Kidney (tissue), 13 donors: ENCODE measurements at regions not wholly inside any gene's neighbourhood (a gene's known extent, or its start where the extent isn't known, plus 50 kb on each side); places are given as distances from the start of the nearest gene placed in this dataset.
A peak's percentile ranks its signal among the peaks of the same experiment; 100 is the strongest.

Experiments
- DNase-seq, 5 donors: peaks; one replicate each; pipeline ENCODE4 v3.0.0-alpha.2; 2013 to 2020
- FAIRE-seq: peaks from 2 replicates; lab custom pipeline; 2012; peaks lifted over from hg19 to GRCh38; lab: Jason Lieb, UNC
- H3K27ac ChIP-seq, 2 donors: one replicate each; pipeline ENCODE4 v1.7.0; 2013; ENCODE audit warnings: low read depth in 2 of 2, low read length in 2 of 2, inconsistent platforms in 1 of 2
- H3K27me3 ChIP-seq: one replicate; pipeline ENCODE4 v1.7.1; 2013; ENCODE audit warnings: low read length, inconsistent platforms; ENCODE audit not compliant: control insufficient read depth, insufficient read depth
- H3K36me3 ChIP-seq, 3 donors: one replicate each; pipeline versions ENCODE4 v1.7.0 to v1.7.1; 2013; ENCODE audit warnings: low read length in 3 of 3, control low read depth in 1 of 3, inconsistent platforms in 1 of 3; ENCODE audit not compliant: insufficient read depth in 3 of 3, control insufficient read depth in 2 of 3
- H3K4me1 ChIP-seq, 3 donors: one replicate each; pipeline versions ENCODE4 v1.7.0 to v1.7.1; 2013; ENCODE audit warnings: low read length in 3 of 3, inconsistent platforms in 1 of 3, low read depth in 1 of 3; ENCODE audit not compliant: control insufficient read depth in 2 of 3, insufficient read depth in 2 of 3
- H3K4me3 ChIP-seq, 3 donors: one replicate each; pipeline versions ENCODE4 v1.7.0 to v1.8.1; 2013; ENCODE audit warnings: low read length in 3 of 3, control low read depth in 1 of 3, inconsistent platforms in 1 of 3
- H3K9ac ChIP-seq, 3 donors: one replicate each; pipeline versions ENCODE4 v1.7.0 to v1.7.1; 2013; ENCODE audit warnings: low read length in 3 of 3, control low read depth in 1 of 3, inconsistent platforms in 1 of 3
- H3K9me3 ChIP-seq, 3 donors: one replicate each; pipeline versions ENCODE4 v1.7.0 to v1.7.1; 2013; ENCODE audit warnings: low read length in 3 of 3, control low read depth in 1 of 3, inconsistent platforms in 1 of 3; ENCODE audit not compliant: control insufficient read depth in 2 of 3, insufficient read depth in 1 of 3
- CTCF ChIP-seq: IDR thresholded peaks from 3 replicates; pipeline ENCODE4 v1.5.1; 2012; ENCODE audit warnings: mild to moderate bottlenecking, moderate library complexity, borderline replicate concordance; ENCODE audit not compliant: insufficient read depth; ENCODE audit errors: extremely low read depth
- intact Hi-C: fragments of 100-400 bp; cut with DNase I; formaldehyde crosslinking; loops from one replicate; pipeline ENCODE4 v1.11.1; 2022
- donor health status: control.
- donor health status: control.
- donor health status: control.
- donor health status: control.
- donor health status: control.
- donor health status: DM: yes; HTN: yes; CAD: no.
- donor health status: Normal renal cell carcinoma (clear cell type).

GRCh38 chr10:47140761-47141348 is 159.1 kb upstream of the GDF10 start:
- no peak overlapping the region for H3K4me3 ChIP-seq
- no peaks in the 10 kb centered on the region for H3K9me3 ChIP-seq
- H3K4me1 ChIP-seq = no peaks in the 10 kb centered on the region
- FAIRE-seq = no peak
- H3K9ac ChIP-seq = no peak overlapping the region
- H3K27me3 ChIP-seq = no peaks in the 10 kb centered on the region
- TF ChIP-seq CTCF = no peak
- H3K27ac ChIP-seq = no peak overlapping the region
- no peaks in the 10 kb centered on the region for H3K36me3 ChIP-seq
- intact Hi-C loops = no loop called here
- DNase-seq = peak in 2 of 5 donors; percentile 19 to 50

GRCh38 chr10:47141349-47141748 is 158.6 kb upstream of the GDF10 start:
- H3K9me3 ChIP-seq = no peaks in the 10 kb centered on the region

GRCh38 chr10:47143072-47143471 is 156.9 kb upstream of the GDF10 start:
- Histone ChIP-seq H3K36me3 (no peaks in the 10 kb centered on the region), H3K4me1 (no peaks in the 10 kb centered on the region), H3K27me3 (no peaks in the 10 kb centered on the region), H3K4me3 (no peak overlapping the region), H3K27ac (no peak overlapping the region), H3K9ac (no peak overlapping the region), H3K9me3 (no peaks in the 10 kb centered on the region)
- FAIRE-seq = no peak
- no peak for DNase-seq
- TF ChIP-seq CTCF = no peak
- intact Hi-C loops = no loop called here

More at GRCh38 chr10:47141349-47141748, 158.6 kb upstream of the GDF10 start:
- Histone ChIP-seq H3K36me3 (no peaks in the 10 kb centered on the region), H3K4me1 (no peaks in the 10 kb centered on the region), H3K27ac (no peak overlapping the region), H3K27me3 (no peaks in the 10 kb centered on the region), H3K4me3 (no peak overlapping the region), H3K9ac (no peak overlapping the region)
- no peak for TF ChIP-seq CTCF
- FAIRE-seq = no peak
- DNase-seq = no peak
- intact Hi-C loops = no loop called here

GRCh38 chr10:47143473-47143872 is 156.5 kb upstream of the GDF10 start:
- no peaks in the 10 kb centered on the region for H3K27me3 ChIP-seq
- no peaks in the 10 kb centered on the region for H3K4me1 ChIP-seq
- H3K27ac ChIP-seq = no peak overlapping the region
- DNase-seq (no peak), FAIRE-seq (no peak)
- H3K9ac ChIP-seq = no peak overlapping the region
- no peaks in the 10 kb centered on the region for H3K9me3 ChIP-seq
- H3K36me3 ChIP-seq = no peaks in the 10 kb centered on the region
- TF ChIP-seq CTCF = no peak
- H3K4me3 ChIP-seq = no peak overlapping the region
- intact Hi-C loops = no loop called here
